GM06990 (cell line): ENCODE measurements at regions not wholly inside any gene's neighbourhood (a gene's known extent, or its start where the extent isn't known, plus 50 kb on each side); places are given as distances from the start of the nearest gene placed in this dataset.

Experiments used
- DNase-seq: peaks from one replicate; pipeline ENCODE4 v3.0.0-alpha.2; 2011; ENCODE audit not compliant: insufficient read length; ENCODE audit errors: extremely low read depth
- H3K27me3 ChIP-seq: replicated peaks from 2 replicates; pipeline ENCODE4 v1.6.0; 2011; ENCODE audit warnings: low read length; ENCODE audit not compliant: control insufficient read depth, insufficient read depth
- H3K36me3 ChIP-seq: 2 replicates; pipeline ENCODE4 v1.5.1; 2011; ENCODE audit warnings: low read length; ENCODE audit not compliant: control insufficient read depth, insufficient read depth
- H3K4me3 ChIP-seq: replicated peaks from 2 replicates; pipeline ENCODE4 v1.5.1; 2011; ENCODE audit warnings: low read depth, mild to moderate bottlenecking, control low read depth, low read length
- TF ChIP-seq, protein P1 (sequence below): IDR thresholded peaks from 2 replicates; pipeline ENCODE4 v1.5.1; 2011; ENCODE audit warnings: low read length, control low read depth, mild to moderate bottlenecking, inconsistent platforms; ENCODE audit not compliant: insufficient read depth, poor library complexity, severe bottlenecking

GRCh38 chr6:10215326-10216110 is 199.4 kb downstream of the TFAP2A start:
- Histone ChIP-seq H3K27me3 (no peaks in the 10 kb centered on the region), H3K4me3 (no peak overlapping the region), H3K36me3 (no peaks in the 10 kb centered on the region)
- TF ChIP-seq, protein P1, sequence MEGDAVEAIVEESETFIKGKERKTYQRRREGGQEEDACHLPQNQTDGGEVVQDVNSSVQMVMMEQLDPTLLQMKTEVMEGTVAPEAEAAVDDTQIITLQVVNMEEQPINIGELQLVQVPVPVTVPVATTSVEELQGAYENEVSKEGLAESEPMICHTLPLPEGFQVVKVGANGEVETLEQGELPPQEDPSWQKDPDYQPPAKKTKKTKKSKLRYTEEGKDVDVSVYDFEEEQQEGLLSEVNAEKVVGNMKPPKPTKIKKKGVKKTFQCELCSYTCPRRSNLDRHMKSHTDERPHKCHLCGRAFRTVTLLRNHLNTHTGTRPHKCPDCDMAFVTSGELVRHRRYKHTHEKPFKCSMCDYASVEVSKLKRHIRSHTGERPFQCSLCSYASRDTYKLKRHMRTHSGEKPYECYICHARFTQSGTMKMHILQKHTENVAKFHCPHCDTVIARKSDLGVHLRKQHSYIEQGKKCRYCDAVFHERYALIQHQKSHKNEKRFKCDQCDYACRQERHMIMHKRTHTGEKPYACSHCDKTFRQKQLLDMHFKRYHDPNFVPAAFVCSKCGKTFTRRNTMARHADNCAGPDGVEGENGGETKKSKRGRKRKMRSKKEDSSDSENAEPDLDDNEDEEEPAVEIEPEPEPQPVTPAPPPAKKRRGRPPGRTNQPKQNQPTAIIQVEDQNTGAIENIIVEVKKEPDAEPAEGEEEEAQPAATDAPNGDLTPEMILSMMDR = no peak
- no peak for DNase-seq

- no peak for DNase-seq
- Histone ChIP-seq H3K36me3 (no peaks in the 10 kb centered on the region), H3K27me3 (no peaks in the 10 kb centered on the region; the same call in 1 of the 2 replicates), H3K4me3 (no peak overlapping the region)
- TF ChIP-seq, protein P1 = no peak
These were observed 204.8 kb downstream of the TFAP2A start for GRCh38 chr6:10210052-10210451.

- DNase-seq = no peak
- TF ChIP-seq, protein P1 = no peak
- H3K36me3 ChIP-seq = no peaks in the 10 kb centered on the region
- no peak overlapping the region for H3K4me3 ChIP-seq
- no peaks in the 10 kb centered on the region; the same call in 1 of the 2 replicates for H3K27me3 ChIP-seq
These were observed 209.0 kb downstream of the TFAP2A start for GRCh38 chr6:10205892-10206291.

- Histone ChIP-seq H3K27me3 (no peaks in the 10 kb centered on the region; the same call in 1 of the 2 replicates), H3K36me3 (no peaks in the 10 kb centered on the region), H3K4me3 (no peak overlapping the region)
- TF ChIP-seq, protein P1 = no peak
- DNase-seq = no peak
These were observed 209.8 kb downstream of the TFAP2A start for GRCh38 chr6:10205120-10205519.

- Histone ChIP-seq H3K4me3 (no peak overlapping the region), H3K36me3 (no peaks in the 10 kb centered on the region), H3K27me3 (no peaks in the 10 kb centered on the region; the same call in 1 of the 2 replicates)
- TF ChIP-seq, protein P1 = no peak
- DNase-seq = no peak
These were observed 211.2 kb downstream of the TFAP2A start for GRCh38 chr6:10203651-10204050.
